Loucy (cell line): ENCODE measurements at regions not wholly inside any gene's neighbourhood (a gene's known extent, or its start where the extent isn't known, plus 50 kb on each side); places are given as distances from the start of the nearest gene placed in this dataset.

Experiments
- H2AFZ ChIP-seq: fragments of 200-600 bp; sonication (generic); 2 replicates; pipeline ENCODE4 v1.6.0; 2016; ENCODE audit warnings: antibody characterized with exemption, mild to moderate bottlenecking, low read length, moderate library complexity
- H3F3A ChIP-seq: fragments of 200-600 bp; 2 replicates; pipeline ENCODE4 v1.6.0; 2016; ENCODE audit warnings: antibody characterized with exemption, low read depth, mild to moderate bottlenecking
- H3K27me3 ChIP-seq: fragments of 200-600 bp; sonication (generic); 2 replicates; pipeline ENCODE4 v1.6.1; 2014; ENCODE audit warnings: low read length, mild to moderate bottlenecking; ENCODE audit not compliant: insufficient read depth, poor library complexity, severe bottlenecking
- H3K36me3 ChIP-seq: fragments of 200-600 bp; sonication (generic); 2 replicates; pipeline ENCODE4 v1.6.1; 2016; ENCODE audit warnings: low read length; ENCODE audit not compliant: insufficient read depth
- H3K4me1 ChIP-seq: fragments of 200-600 bp; sonication (generic); 2 replicates; pipeline ENCODE4 v1.5.1; 2014; ENCODE audit warnings: low read length, mild to moderate bottlenecking; ENCODE audit not compliant: insufficient read depth, poor library complexity, severe bottlenecking
- H3K4me2 ChIP-seq: fragments of 200-600 bp; sonication (generic); 2 replicates; pipeline ENCODE4 v1.6.0; 2014; ENCODE audit warnings: antibody characterized with exemption, low read length, low read depth, mild to moderate bottlenecking; ENCODE audit not compliant: poor library complexity, severe bottlenecking
- H3K4me3 ChIP-seq: fragments of 200-600 bp; sonication (generic); 2 replicates; pipeline ENCODE4 v1.5.1; 2014; ENCODE audit warnings: low read length, mild to moderate bottlenecking, mixed read lengths; ENCODE audit not compliant: poor library complexity, severe bottlenecking
- H3K79me2 ChIP-seq: fragments of 200-600 bp; sonication (generic); 2 replicates; pipeline ENCODE4 v1.6.1; 2014; ENCODE audit warnings: low read length; ENCODE audit not compliant: insufficient read depth
- H3K9ac ChIP-seq: fragments of 200-600 bp; sonication (generic); 2 replicates; pipeline ENCODE4 v1.6.0; 2014; ENCODE audit warnings: mild to moderate bottlenecking, low read depth, low read length, moderate library complexity; ENCODE audit not compliant: poor library complexity, severe bottlenecking
- H3K9me2 ChIP-seq: fragments of 200-600 bp; sonication (generic); replicated peaks from 2 replicates; pipeline ENCODE4 v1.6.1; 2016; ENCODE audit warnings: low read depth, low read length, mixed read lengths
- H3K9me3 ChIP-seq: fragments of 200-600 bp; sonication (generic); 2 replicates; pipeline ENCODE4 v1.6.1; 2014; ENCODE audit warnings: mild to moderate bottlenecking, antibody characterized with exemption, low read length, low read depth; ENCODE audit not compliant: insufficient read depth
- H4K20me1 ChIP-seq: fragments of 200-600 bp; sonication (generic); 2 replicates; pipeline ENCODE4 v1.6.0; 2014; ENCODE audit warnings: antibody characterized with exemption, low read length, mild to moderate bottlenecking; ENCODE audit not compliant: insufficient read depth, poor library complexity, severe bottlenecking
- EZH2phosphoT487 ChIP-seq: fragments of 200-600 bp; IDR thresholded peaks from 2 replicates; pipeline ENCODE4 v1.6.1; 2018; ENCODE audit warnings: antibody characterized with exemption, mild to moderate bottlenecking, moderate library complexity, borderline replicate concordance
- TF ChIP-seq, protein P1 (sequence below): fragments of 200-600 bp; sonication (generic); conservative IDR thresholded peaks from 2 replicates; pipeline ENCODE4 v1.5.1; 2014; ENCODE audit warnings: mild to moderate bottlenecking, antibody characterized with exemption, low read length

DNA sequence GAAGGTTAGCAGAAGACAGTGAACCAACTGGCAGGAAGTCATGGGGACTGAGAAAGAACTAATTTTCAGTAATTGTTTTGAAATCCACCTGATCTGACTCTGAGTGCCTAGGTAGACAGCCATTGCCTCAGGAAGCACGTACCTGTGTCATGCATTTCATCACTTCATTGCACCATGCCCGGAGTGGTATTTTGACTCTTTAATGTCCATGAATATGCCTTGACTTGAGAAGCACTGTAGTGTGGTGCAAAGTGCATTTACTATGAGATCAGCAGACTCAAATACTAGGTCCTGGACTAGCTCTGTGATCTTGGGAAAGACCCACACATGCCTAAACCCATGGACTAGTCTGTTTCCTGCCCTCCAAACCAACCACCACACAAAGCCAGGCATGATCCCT lies 370.9 kb upstream of the MARCKS start:
- Histone ChIP-seq H3K27me3 (no peaks in the 10 kb centered on the region), H3K4me2 (no peak overlapping the region), H3F3A (no peaks in the 10 kb centered on the region), H2AFZ (no peak overlapping the region), H3K4me1 (no peaks in the 10 kb centered on the region), H3K4me3 (no peak overlapping the region), H3K9ac (no peak overlapping the region), H3K9me2 (no peaks in the 10 kb centered on the region), H3K36me3 (no peaks in the 10 kb centered on the region), H4K20me1 (no peaks in the 10 kb centered on the region), H3K9me3 (no peaks in the 10 kb centered on the region), H3K79me2 (no peaks in the 10 kb centered on the region)
- TF ChIP-seq EZH2phosphoT487: no peak
- TF ChIP-seq, protein P1, sequence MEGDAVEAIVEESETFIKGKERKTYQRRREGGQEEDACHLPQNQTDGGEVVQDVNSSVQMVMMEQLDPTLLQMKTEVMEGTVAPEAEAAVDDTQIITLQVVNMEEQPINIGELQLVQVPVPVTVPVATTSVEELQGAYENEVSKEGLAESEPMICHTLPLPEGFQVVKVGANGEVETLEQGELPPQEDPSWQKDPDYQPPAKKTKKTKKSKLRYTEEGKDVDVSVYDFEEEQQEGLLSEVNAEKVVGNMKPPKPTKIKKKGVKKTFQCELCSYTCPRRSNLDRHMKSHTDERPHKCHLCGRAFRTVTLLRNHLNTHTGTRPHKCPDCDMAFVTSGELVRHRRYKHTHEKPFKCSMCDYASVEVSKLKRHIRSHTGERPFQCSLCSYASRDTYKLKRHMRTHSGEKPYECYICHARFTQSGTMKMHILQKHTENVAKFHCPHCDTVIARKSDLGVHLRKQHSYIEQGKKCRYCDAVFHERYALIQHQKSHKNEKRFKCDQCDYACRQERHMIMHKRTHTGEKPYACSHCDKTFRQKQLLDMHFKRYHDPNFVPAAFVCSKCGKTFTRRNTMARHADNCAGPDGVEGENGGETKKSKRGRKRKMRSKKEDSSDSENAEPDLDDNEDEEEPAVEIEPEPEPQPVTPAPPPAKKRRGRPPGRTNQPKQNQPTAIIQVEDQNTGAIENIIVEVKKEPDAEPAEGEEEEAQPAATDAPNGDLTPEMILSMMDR: no peak

DNA sequence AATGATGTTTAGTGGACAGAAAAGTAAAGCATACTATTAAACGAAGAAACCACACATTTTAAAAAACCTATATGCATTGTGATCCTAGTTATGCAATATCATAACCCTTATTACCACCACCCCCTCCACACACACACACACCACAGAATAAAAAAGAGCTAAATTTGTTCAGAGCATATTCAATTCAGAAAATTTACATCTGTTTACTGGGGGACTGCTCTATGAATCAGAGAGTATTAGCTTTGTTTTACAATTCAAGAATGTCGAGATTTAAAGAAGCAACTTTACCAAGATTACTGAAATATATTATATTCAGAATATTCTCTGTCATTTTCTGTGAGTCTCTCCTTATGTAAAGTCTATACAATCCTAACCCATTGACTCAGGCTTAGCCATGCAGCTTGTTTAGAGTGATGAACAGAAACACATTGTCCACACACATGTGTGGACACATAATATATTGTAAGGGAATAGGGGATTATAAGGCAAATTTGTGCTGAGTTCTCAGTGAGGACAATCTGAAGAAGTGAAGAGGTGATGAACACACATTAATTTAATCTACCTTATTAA lies 369.6 kb upstream of the MARCKS start:
- H3K9me2 ChIP-seq: no peaks in the 10 kb centered on the region
- TF ChIP-seq, protein P1: no peak
- TF ChIP-seq EZH2phosphoT487: no peak
- H3K4me3 ChIP-seq: no peak overlapping the region
- H3K79me2 ChIP-seq: no peaks in the 10 kb centered on the region
- no peak overlapping the region for H3K9ac ChIP-seq
- H3K4me1 ChIP-seq: no peaks in the 10 kb centered on the region
- no peaks in the 10 kb centered on the region for H3K9me3 ChIP-seq
- H3K36me3 ChIP-seq: no peaks in the 10 kb centered on the region
- no peak overlapping the region for H2AFZ ChIP-seq
- H3K4me2 ChIP-seq: no peak overlapping the region
- H3F3A ChIP-seq: no peaks in the 10 kb centered on the region
- H3K27me3 ChIP-seq: no peaks in the 10 kb centered on the region
- no peaks in the 10 kb centered on the region for H4K20me1 ChIP-seq

DNA sequence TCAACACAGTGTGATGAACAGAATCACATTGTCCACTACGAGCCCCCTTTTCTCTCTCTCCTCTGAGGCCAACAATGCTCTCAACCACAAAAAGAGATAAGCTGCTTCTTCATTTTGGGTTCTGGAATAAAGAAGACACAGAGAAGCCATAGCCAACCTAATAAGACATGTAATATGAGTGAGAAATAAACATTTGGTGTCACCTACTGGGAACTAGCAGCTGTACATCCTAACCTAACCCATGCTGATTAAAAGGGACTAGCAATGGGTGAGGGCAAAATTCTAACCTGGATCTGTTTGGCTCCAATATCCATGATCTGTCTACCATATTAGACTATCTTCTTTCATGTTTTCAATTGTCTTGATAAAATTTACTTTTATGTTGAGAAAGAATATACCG lies 369.1 kb upstream of the MARCKS start:
- no peaks in the 10 kb centered on the region for H3K4me1 ChIP-seq
- H3K9ac ChIP-seq: no peak overlapping the region
- H3F3A ChIP-seq: no peaks in the 10 kb centered on the region
- H3K4me3 ChIP-seq: no peak overlapping the region
- H4K20me1 ChIP-seq: no peaks in the 10 kb centered on the region
- no peak overlapping the region for H2AFZ ChIP-seq
- TF ChIP-seq, protein P1: no peak
- TF ChIP-seq EZH2phosphoT487: no peak
- H3K36me3 ChIP-seq: no peaks in the 10 kb centered on the region
- H3K27me3 ChIP-seq: no peaks in the 10 kb centered on the region
- no peaks in the 10 kb centered on the region for H3K9me3 ChIP-seq
- no peaks in the 10 kb centered on the region for H3K79me2 ChIP-seq
- no peaks in the 10 kb centered on the region for H3K9me2 ChIP-seq
- no peak overlapping the region for H3K4me2 ChIP-seq
